Central memory CD8-positive, alpha-beta T cell (primary cell): ENCODE measurements at regions not wholly inside any gene's neighbourhood (a gene's known extent, or its start where the extent isn't known, plus 50 kb on each side); places are given as distances from the start of the nearest gene placed in this dataset.

Experiments used
- ATAC-seq: fragments of 150-1000 bp; cut with Tn5 transposase; replicated peaks from 2 replicates; pipeline ENCODE4 v1.10.0; 2022; ENCODE audit warnings: mild to moderate bottlenecking, moderate FRiP score, moderate number of reproducible peaks; ENCODE audit not compliant: poor library complexity, severe bottlenecking; ENCODE audit errors: extremely low read depth
- DNase-seq, 2 donors: peaks; one replicate each; pipeline ENCODE4 v3.0.0; 2021; ENCODE audit warnings: low spot score in 2 of 2
- H3K27ac Mint-ChIP-seq: one replicate; pipeline ENCODE4 v1.8.0; 2022; ENCODE audit warnings: low read depth, mild to moderate bottlenecking, moderate library complexity, mixed read lengths
- H3K27me3 Mint-ChIP-seq: one replicate; pipeline ENCODE4 v1.8.0; 2022; ENCODE audit warnings: mixed read lengths
- H3K36me3 Mint-ChIP-seq: one replicate; pipeline ENCODE4 v1.8.0; 2022; ENCODE audit warnings: mild to moderate bottlenecking, moderate library complexity, mixed read lengths; ENCODE audit not compliant: insufficient read depth
- H3K4me1 Mint-ChIP-seq: one replicate; pipeline ENCODE4 v1.8.0; 2022; ENCODE audit warnings: mixed read lengths
- H3K4me3 Mint-ChIP-seq: one replicate; pipeline ENCODE4 v1.8.0; 2022; ENCODE audit warnings: mild to moderate bottlenecking, moderate library complexity, mixed read lengths
- H3K9me3 Mint-ChIP-seq: one replicate; pipeline ENCODE4 v1.8.0; 2022; ENCODE audit warnings: mixed read lengths

DNA sequence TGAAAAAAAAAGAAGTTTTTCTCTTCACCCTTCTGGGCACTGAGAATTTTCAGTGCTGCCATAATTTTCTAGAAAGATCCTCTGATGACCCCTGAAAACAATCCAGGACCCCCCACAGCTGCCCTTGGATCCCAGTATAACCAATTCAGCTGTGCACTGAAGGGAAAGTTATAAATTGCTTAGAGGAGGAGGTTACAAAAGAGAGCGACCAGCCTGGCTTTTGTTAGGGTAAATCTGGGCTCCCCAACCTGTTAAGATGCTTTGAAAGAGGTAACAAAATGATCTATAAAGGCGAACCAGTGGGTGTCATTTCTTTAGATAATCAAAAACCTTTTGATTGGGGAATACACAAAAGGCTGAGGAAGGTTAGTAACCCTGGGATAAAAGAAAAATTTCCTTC, 407.9 kb upstream of the ATP11B start:
- H3K36me3 Mint-ChIP-seq: no peaks in the 10 kb centered on the region
- ATAC-seq: no peak
- H3K27ac Mint-ChIP-seq: no peak overlapping the region
- no peaks in the 10 kb centered on the region for H3K27me3 Mint-ChIP-seq
- no peak overlapping the region for H3K4me3 Mint-ChIP-seq
- H3K4me1 Mint-ChIP-seq: no peaks in the 10 kb centered on the region
- no peak for DNase-seq
- H3K9me3 Mint-ChIP-seq: peaks cover 11% of the 10 kb centered on the region

DNA sequence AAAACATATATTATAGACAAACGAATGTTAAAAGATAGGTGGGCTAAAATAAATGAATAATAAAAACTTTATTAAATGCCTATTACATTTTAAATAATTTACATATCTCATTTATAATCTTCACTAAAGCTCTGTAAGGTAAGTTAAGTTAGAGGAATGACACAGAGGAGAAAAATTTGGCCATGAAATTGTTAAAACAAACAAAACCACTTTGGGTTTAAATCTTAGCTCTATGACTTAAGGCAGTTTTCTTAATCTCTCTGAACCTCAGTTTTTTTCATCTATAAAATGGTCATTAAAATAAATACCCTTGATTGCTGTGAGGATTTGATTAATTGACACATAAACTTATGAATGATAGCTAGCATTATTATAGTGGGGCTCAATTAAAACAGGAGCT, 404.8 kb upstream of the ATP11B start:
- DNase-seq: no peak
- peaks cover 11% of the 10 kb centered on the region for H3K9me3 Mint-ChIP-seq
- H3K4me3 Mint-ChIP-seq: no peak overlapping the region

DNA sequence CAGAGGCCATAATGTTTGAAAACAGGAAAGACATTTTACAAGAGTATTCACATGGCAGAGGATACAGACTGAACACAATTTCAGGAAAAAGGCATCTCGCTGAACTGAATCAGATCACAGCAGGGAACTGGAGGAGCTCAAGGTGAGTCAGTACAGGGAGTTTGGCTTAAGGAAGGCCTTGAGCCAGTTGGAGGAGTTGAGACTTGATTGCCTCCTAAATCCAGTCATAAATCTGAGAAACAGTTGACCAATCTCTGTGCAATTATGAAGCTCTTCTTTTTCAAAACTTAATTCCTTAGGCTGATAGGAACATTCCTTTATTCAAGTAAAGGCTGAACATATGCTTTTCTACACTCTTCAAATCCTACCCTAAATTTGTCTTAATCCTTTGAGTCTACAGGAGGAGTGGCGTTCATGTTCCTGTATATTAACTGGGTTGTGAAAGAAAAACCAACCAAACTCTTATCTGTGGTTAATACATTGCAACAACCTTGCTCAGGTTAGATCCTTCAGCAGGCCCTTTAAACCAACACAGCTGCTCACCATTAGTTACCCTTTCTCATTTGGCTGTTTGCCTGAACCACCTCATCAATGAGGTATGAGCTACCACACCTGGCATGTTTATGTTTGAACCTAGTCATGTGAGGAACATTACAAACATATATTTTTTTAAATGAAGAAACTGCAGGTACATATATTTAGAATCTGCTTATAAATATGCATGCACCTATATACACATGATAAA, 404.1 kb upstream of the ATP11B start:
- Mint-ChIP-seq H3K27me3 (no peaks in the 10 kb centered on the region), H3K4me3 (no peak overlapping the region)

More for the DNA sequence above, 404.8 kb upstream of the ATP11B start:
- H3K27ac Mint-ChIP-seq: no peak overlapping the region
- H3K27me3 Mint-ChIP-seq: no peaks in the 10 kb centered on the region
- H3K4me1 Mint-ChIP-seq: no peaks in the 10 kb centered on the region
- no peaks in the 10 kb centered on the region for H3K36me3 Mint-ChIP-seq
- ATAC-seq: no peak

GRCh38 chr3:182390421-182390820, 402.9 kb upstream of the ATP11B start:
- Mint-ChIP-seq H3K27me3 (no peaks in the 10 kb centered on the region), H3K4me1 (no peaks in the 10 kb centered on the region), H3K36me3 (no peaks in the 10 kb centered on the region), H3K9me3 (peaks cover 11% of the 10 kb centered on the region), H3K27ac (no peak overlapping the region), H3K4me3 (no peak overlapping the region)
- ATAC-seq (no peak), DNase-seq (no peak)

More for the DNA sequence above, 404.1 kb upstream of the ATP11B start:
- Mint-ChIP-seq H3K27ac (no peak overlapping the region), H3K4me1 (no peaks in the 10 kb centered on the region), H3K9me3 (peaks cover 11% of the 10 kb centered on the region), H3K36me3 (no peaks in the 10 kb centered on the region)
- no peak for ATAC-seq
- DNase-seq: no peak

GRCh38 chr3:182392182-182392937, 400.9 kb upstream of the ATP11B start:
- Mint-ChIP-seq H3K27ac (no peak overlapping the region), H3K27me3 (no peaks in the 10 kb centered on the region), H3K4me3 (no peak overlapping the region), H3K9me3 (peaks cover 11% of the 10 kb centered on the region), H3K36me3 (no peaks in the 10 kb centered on the region), H3K4me1 (no peaks in the 10 kb centered on the region)
- no peak for DNase-seq
- no peak for ATAC-seq

DNA sequence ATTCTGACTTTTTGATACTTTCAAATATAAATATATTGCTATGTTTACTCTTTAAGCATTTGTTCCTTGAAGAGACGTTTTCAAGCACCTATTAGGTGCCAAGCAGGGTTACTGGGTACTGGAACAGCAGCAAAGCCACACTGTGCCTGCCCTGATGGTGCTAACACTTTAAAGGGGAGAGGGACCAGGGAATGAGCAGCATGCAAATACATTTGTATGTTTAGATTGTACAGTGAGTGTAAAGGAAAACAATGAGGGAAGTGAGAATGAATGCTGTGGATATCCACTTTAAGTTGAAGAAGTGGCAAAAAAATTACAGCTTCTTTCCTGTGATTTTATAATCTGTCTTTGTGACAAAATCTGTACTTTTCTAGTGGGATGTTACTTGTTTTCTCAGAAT, 400.2 kb upstream of the ATP11B start:
- Mint-ChIP-seq H3K27me3 (no peaks in the 10 kb centered on the region), H3K27ac (no peak overlapping the region), H3K36me3 (no peaks in the 10 kb centered on the region), H3K4me1 (no peaks in the 10 kb centered on the region), H3K9me3 (peaks cover 11% of the 10 kb centered on the region), H3K4me3 (no peak overlapping the region)
- ATAC-seq (no peak), DNase-seq (no peak)

GRCh38 chr3:182393830-182394367, 399.4 kb upstream of the ATP11B start:
- ATAC-seq (no peak), DNase-seq (no peak)
- H3K4me3 Mint-ChIP-seq: no peak overlapping the region
- H3K9me3 Mint-ChIP-seq: peaks cover 9% of the 10 kb centered on the region
- no peaks in the 10 kb centered on the region for H3K36me3 Mint-ChIP-seq
- no peaks in the 10 kb centered on the region for H3K4me1 Mint-ChIP-seq
- H3K27ac Mint-ChIP-seq: no peak overlapping the region
- no peaks in the 10 kb centered on the region for H3K27me3 Mint-ChIP-seq

DNA sequence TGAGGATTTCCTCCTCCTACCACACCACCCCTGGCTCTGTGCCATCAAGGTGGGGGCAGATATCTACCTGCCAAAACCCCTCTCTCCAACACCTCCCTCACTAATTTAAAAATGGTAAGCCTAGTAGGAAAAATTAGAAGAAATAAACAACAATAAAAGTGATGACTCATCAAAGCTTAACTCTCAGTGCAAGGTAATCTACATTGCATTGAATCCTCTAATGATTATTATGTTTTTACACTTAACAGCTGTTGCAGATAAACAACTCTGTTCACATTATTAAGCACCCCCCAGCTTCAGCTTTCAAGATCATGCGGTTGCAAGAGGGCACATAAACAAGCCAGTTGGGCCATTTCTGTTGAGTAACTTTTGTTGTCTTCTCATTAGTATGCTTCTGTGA, 396.1 kb upstream of the ATP11B start:
- no peak for ATAC-seq

DNA sequence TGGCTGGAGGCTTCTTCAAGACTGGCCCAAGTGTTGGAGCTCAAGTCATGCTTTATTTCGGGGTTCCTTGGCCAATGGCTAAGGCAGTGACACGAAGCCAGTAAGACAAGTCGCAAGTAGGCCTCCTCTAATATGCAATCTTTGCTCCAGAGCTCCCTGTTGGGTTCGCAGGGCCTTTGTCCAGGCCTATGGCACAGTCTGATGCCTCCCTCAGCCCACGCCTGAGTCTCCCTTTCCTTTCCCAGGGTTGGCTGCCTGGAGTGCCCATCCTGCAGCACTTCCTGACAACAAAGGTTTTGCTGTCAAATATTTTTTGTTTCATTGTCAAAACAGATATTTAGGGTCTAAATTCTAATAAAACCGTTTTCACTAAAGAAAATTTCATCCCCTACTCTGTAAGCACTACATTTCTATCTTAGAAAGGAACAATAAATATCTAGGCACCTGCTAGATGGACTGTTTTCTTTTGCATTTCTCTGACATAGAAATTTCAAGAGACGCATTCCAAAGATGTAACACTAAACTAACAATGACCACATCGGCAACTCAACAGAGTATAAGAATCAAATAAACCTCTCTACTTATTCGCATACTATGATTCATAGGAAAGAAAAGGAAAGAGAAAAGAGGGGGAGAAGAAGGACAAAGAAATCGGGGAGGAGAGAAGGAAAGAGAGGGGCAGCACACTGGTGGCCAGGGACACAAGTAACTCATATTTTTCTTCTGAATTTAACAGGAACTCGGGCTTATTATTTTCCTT, 393.1 kb upstream of the ATP11B start:
- Mint-ChIP-seq H3K9me3 (peaks cover 6% of the 10 kb centered on the region), H3K4me3 (no peak overlapping the region), H3K4me1 (no peaks in the 10 kb centered on the region), H3K27ac (no peak overlapping the region), H3K27me3 (no peaks in the 10 kb centered on the region), H3K36me3 (no peaks in the 10 kb centered on the region)
- DNase-seq: no peak
- no peak for ATAC-seq

More for the DNA sequence above, 396.1 kb upstream of the ATP11B start:
- Mint-ChIP-seq H3K27me3 (no peaks in the 10 kb centered on the region), H3K4me1 (no peaks in the 10 kb centered on the region), H3K4me3 (no peak overlapping the region), H3K27ac (no peak overlapping the region), H3K9me3 (peaks cover 6% of the 10 kb centered on the region), H3K36me3 (no peaks in the 10 kb centered on the region)
- DNase-seq: no peak

GRCh38 chr3:182400838-182401237, 392.5 kb upstream of the ATP11B start:
- Mint-ChIP-seq H3K4me1 (no peaks in the 10 kb centered on the region), H3K27ac (no peak overlapping the region), H3K9me3 (peaks cover 6% of the 10 kb centered on the region), H3K36me3 (no peaks in the 10 kb centered on the region), H3K4me3 (no peak overlapping the region), H3K27me3 (no peaks in the 10 kb centered on the region)
- DNase-seq (no peak), ATAC-seq (no peak)

GRCh38 chr3:182404031-182404430, 389.3 kb upstream of the ATP11B start:
- Mint-ChIP-seq H3K27ac (no peak overlapping the region), H3K4me1 (no peaks in the 10 kb centered on the region), H3K27me3 (no peaks in the 10 kb centered on the region), H3K4me3 (no peak overlapping the region), H3K36me3 (no peaks in the 10 kb centered on the region), H3K9me3 (peaks cover 6% of the 10 kb centered on the region)
- ATAC-seq: no peak
- DNase-seq: no peak

DNA sequence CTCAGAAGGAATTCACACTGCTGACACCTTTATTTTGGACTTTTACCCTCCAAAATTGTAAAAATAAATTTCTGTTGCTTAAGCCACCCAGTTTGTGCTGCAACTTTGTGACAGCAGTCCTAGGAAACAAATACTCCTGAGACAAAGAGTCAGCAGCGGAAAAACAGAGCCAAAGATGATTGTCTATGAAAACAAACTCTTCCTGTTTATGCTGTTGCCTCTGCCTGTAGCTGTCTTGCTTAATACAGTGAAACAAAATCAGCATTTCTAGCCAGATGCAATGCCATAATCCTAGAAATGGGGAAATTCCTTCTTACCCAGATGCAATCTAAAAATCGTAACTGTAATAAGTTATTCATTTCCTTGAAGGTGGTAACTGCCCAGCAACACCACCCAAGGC, 387.5 kb upstream of the ATP11B start:
- Mint-ChIP-seq H3K9me3 (peaks cover 6% of the 10 kb centered on the region), H3K4me1 (no peaks in the 10 kb centered on the region), H3K4me3 (no peak overlapping the region), H3K27ac (no peak overlapping the region), H3K27me3 (no peaks in the 10 kb centered on the region), H3K36me3 (no peaks in the 10 kb centered on the region)
- ATAC-seq (no peak), DNase-seq (no peak)
